Astrocyte (in vitro differentiated cells and primary cell): ENCODE measurements at regions not wholly inside any gene's neighbourhood (a gene's known extent, or its start where the extent isn't known, plus 50 kb on each side); places are given as distances from the start of the nearest gene placed in this dataset.

Source experiments
- DNase-seq: peaks from one replicate; pipeline ENCODE4 v3.0.0-alpha.2; 2010; ENCODE audit warnings: low read depth
- FAIRE-seq: peaks from 2 replicates; lab custom pipeline; 2011; peaks lifted over from hg19 to GRCh38; lab: Jason Lieb, UNC
- H2AFZ ChIP-seq: 2 replicates; pipeline ENCODE4 v1.6.0; 2012; ENCODE audit warnings: low read depth, low read length, inconsistent platforms
- H3K27ac ChIP-seq: 2 replicates; pipeline ENCODE4 v1.5.1; 2011; ENCODE audit warnings: low read depth, low read length, inconsistent platforms
- H3K27me3 ChIP-seq: 2 replicates; pipeline ENCODE4 v1.6.0; 2011; ENCODE audit warnings: low read length, inconsistent platforms; ENCODE audit not compliant: insufficient read depth
- H3K36me3 ChIP-seq: 2 replicates; pipeline ENCODE4 v1.5.1; 2011; ENCODE audit warnings: low read length, inconsistent platforms; ENCODE audit not compliant: insufficient read depth
- H3K4me1 ChIP-seq: 2 replicates; pipeline ENCODE4 v1.5.1; 2011; ENCODE audit warnings: low read length, inconsistent platforms; ENCODE audit not compliant: insufficient read depth
- H3K4me2 ChIP-seq: 2 replicates; pipeline ENCODE4 v1.6.0; 2012; ENCODE audit warnings: low read length, inconsistent platforms
- H3K4me3 ChIP-seq: 2 replicates; pipeline ENCODE4 v1.5.1; 2011; ENCODE audit warnings: low read depth, mild to moderate bottlenecking, low read length, inconsistent platforms; ENCODE audit not compliant: insufficient read depth
- H3K79me2 ChIP-seq: 2 replicates; pipeline ENCODE4 v1.6.0; 2012; ENCODE audit warnings: mild to moderate bottlenecking, low read length, inconsistent platforms; ENCODE audit not compliant: insufficient read depth
- H3K9ac ChIP-seq: 2 replicates; pipeline ENCODE4 v1.6.0; 2012; ENCODE audit warnings: mild to moderate bottlenecking, low read length, inconsistent platforms
- H3K9me3 ChIP-seq: 2 replicates; pipeline ENCODE4 v1.5.1; 2012; ENCODE audit warnings: low read depth, mild to moderate bottlenecking, low read length, inconsistent platforms; ENCODE audit not compliant: insufficient read depth
- H4K20me1 ChIP-seq: 2 replicates; pipeline ENCODE4 v1.6.0; 2012; ENCODE audit warnings: low read length, inconsistent platforms; ENCODE audit not compliant: insufficient read depth
- H3K27ac Mint-ChIP-seq: one replicate; pipeline ENCODE4 v1.8.0; 2021; ENCODE audit warnings: mild to moderate bottlenecking, mixed read lengths; ENCODE audit not compliant: unreplicated experiment
- H3K27me3 Mint-ChIP-seq: one replicate; pipeline ENCODE4 v1.8.0; 2021; ENCODE audit warnings: low read depth, mixed read lengths; ENCODE audit not compliant: unreplicated experiment
- H3K36me3 Mint-ChIP-seq: one replicate; pipeline ENCODE4 v1.8.0; 2021; ENCODE audit warnings: low read depth, mixed read lengths; ENCODE audit not compliant: unreplicated experiment
- H3K4me1 Mint-ChIP-seq: one replicate; pipeline ENCODE4 v1.8.0; 2021; ENCODE audit warnings: low read depth, mixed read lengths; ENCODE audit not compliant: unreplicated experiment
- H3K4me3 Mint-ChIP-seq: one replicate; pipeline ENCODE4 v1.8.0; 2021; ENCODE audit warnings: mild to moderate bottlenecking, moderate library complexity, mixed read lengths; ENCODE audit not compliant: unreplicated experiment
- H3K9me3 Mint-ChIP-seq: one replicate; pipeline ENCODE4 v1.8.0; 2021; ENCODE audit warnings: mild to moderate bottlenecking, mixed read lengths; ENCODE audit not compliant: unreplicated experiment
- EZH2 ChIP-seq: IDR thresholded peaks from 2 replicates; pipeline ENCODE4 v1.6.1; 2012; ENCODE audit warnings: mild to moderate bottlenecking, low read length, inconsistent platforms; ENCODE audit not compliant: insufficient read depth
- TF ChIP-seq, protein P1 (sequence below): IDR thresholded peaks from 2 replicates; pipeline ENCODE4 v1.5.1; 2011; ENCODE audit warnings: low read depth, mild to moderate bottlenecking, inconsistent platforms, low read length, moderate library complexity; ENCODE audit not compliant: insufficient read depth

DNA sequence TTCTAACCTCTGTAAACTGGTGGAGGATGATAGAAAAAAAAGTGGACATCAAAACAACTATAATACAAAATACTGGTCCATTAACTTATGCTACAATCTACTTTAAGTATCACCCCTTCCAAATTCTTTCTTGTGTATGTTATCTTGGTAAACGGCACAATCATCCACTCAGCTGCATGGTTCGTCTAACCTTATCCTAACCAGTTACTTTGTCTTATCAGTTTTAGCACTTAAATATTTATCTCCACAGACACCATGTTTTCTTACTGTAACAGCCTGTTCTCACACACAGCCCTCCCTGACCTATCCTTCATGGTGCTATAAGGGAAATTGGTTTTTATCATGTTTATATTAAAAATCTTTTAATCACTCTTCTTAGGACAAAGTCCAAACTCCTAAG, 157.2 kb downstream of the PTGER3 start:
- Histone ChIP-seq H3K9me3 (no peaks in the 10 kb centered on the region), H3K9ac (no peak overlapping the region), H3K27me3 (no peaks in the 10 kb centered on the region), H3K4me1 (no peaks in the 10 kb centered on the region), H3K4me3 (no peak overlapping the region), H2AFZ (no peak overlapping the region), H3K79me2 (no peaks in the 10 kb centered on the region), H4K20me1 (no peaks in the 10 kb centered on the region), H3K4me2 (no peak overlapping the region), H3K27ac (no peak overlapping the region), H3K36me3 (no peaks in the 10 kb centered on the region)
- no peaks in the 10 kb centered on the region for H3K36me3 Mint-ChIP-seq
- TF ChIP-seq, protein P1, sequence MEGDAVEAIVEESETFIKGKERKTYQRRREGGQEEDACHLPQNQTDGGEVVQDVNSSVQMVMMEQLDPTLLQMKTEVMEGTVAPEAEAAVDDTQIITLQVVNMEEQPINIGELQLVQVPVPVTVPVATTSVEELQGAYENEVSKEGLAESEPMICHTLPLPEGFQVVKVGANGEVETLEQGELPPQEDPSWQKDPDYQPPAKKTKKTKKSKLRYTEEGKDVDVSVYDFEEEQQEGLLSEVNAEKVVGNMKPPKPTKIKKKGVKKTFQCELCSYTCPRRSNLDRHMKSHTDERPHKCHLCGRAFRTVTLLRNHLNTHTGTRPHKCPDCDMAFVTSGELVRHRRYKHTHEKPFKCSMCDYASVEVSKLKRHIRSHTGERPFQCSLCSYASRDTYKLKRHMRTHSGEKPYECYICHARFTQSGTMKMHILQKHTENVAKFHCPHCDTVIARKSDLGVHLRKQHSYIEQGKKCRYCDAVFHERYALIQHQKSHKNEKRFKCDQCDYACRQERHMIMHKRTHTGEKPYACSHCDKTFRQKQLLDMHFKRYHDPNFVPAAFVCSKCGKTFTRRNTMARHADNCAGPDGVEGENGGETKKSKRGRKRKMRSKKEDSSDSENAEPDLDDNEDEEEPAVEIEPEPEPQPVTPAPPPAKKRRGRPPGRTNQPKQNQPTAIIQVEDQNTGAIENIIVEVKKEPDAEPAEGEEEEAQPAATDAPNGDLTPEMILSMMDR = no peak
- no peak for TF ChIP-seq EZH2
- H3K4me3 Mint-ChIP-seq = no peak overlapping the region
- FAIRE-seq (no peak), DNase-seq (no peak)
- H3K9me3 Mint-ChIP-seq = peaks cover 2% of the 10 kb centered on the region
- H3K4me1 Mint-ChIP-seq = peaks cover 3% of the 10 kb centered on the region
- peaks cover 2% of the 10 kb centered on the region for H3K27me3 Mint-ChIP-seq
- H3K27ac Mint-ChIP-seq = no peak overlapping the region

DNA sequence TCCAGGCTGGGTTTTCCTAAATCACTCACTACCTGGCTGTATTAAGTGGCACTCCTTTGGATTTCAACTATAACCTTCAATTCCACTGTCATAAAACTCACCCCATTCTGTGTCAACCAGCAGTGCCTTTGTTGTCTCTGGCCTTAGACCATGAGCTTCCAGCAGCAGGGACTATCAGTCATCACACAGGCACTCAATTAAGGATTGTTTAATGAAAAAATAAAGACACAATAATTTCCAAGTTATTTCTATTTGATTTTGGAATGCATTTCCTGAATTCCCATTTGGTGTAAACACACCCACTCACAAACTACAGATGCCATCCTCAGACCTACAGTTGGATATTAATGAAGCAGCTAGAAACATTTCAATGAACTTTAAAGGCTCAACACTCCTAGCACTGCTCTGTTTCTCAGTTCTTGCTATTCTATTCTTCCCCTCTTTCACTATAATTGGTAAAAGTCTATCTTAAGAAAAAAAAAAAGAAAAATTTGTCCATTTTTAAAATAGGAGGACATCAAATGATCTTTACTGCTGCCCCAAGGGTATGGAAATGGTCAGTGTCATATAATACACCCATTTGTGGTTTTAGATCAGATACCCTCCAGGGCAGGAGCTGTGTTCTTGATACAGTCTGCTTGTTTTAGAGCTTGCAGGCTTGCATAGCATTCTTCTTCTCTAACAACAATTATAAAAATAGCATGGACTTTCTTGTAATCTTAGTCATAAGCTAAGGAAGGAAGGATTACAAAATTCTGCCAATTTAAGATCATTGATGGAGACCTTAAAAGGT, 156.4 kb downstream of the PTGER3 start:
- H3K9ac ChIP-seq = no peak overlapping the region
- H3K4me2 ChIP-seq = no peak overlapping the region
- no peak for DNase-seq
- no peaks in the 10 kb centered on the region for H3K79me2 ChIP-seq
- TF ChIP-seq, protein P1 = no peak
- TF ChIP-seq EZH2 = no peak
- Mint-ChIP-seq H3K27ac (no peak overlapping the region), H3K27me3 (no peaks in the 10 kb centered on the region), H3K36me3 (no peaks in the 10 kb centered on the region), H3K9me3 (peaks cover 2% of the 10 kb centered on the region), H3K4me1 (peaks cover 3% of the 10 kb centered on the region), H3K4me3 (no peak overlapping the region)
- H3K4me1 ChIP-seq = no peaks in the 10 kb centered on the region
- no peak overlapping the region for H3K4me3 ChIP-seq
- no peaks in the 10 kb centered on the region for H3K27me3 ChIP-seq
- no peak for FAIRE-seq
- H3K9me3 ChIP-seq = no peaks in the 10 kb centered on the region
- H3K36me3 ChIP-seq = no peaks in the 10 kb centered on the region
- H3K27ac ChIP-seq = no peak overlapping the region
- no peak overlapping the region for H2AFZ ChIP-seq
- no peaks in the 10 kb centered on the region for H4K20me1 ChIP-seq

DNA sequence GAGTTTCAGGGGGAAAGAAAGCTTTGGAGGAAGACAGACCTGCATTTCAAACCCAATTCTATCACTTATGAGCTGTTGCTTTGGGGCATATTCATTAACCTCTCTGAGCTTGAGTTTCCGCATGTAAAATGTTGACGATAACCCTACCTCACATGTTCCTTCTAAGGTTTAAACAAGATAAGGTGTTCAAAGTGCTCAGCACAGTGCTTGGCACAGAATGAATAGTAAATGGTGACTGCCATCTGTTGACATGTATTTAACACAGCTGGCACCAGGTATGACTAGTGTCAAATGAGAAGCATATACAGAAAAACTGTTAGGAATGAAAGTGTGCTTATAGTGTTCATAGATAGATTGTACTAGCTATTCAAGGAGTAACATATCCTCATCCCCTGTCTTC, 155.5 kb downstream of the PTGER3 start:
- Histone ChIP-seq H3K9me3 (no peaks in the 10 kb centered on the region), H3K4me3 (no peak overlapping the region), H3K36me3 (no peaks in the 10 kb centered on the region), H2AFZ (no peak overlapping the region), H3K4me1 (no peaks in the 10 kb centered on the region), H3K9ac (no peak overlapping the region), H3K79me2 (no peaks in the 10 kb centered on the region), H3K4me2 (no peak overlapping the region), H3K27ac (no peak overlapping the region), H3K27me3 (no peaks in the 10 kb centered on the region), H4K20me1 (no peaks in the 10 kb centered on the region)
- DNase-seq (no peak), FAIRE-seq (no peak)
- TF ChIP-seq, protein P1 = no peak
- no peak for TF ChIP-seq EZH2
- H3K27me3 Mint-ChIP-seq = peaks cover 2% of the 10 kb centered on the region
- H3K4me3 Mint-ChIP-seq = no peak overlapping the region
- H3K9me3 Mint-ChIP-seq = peaks cover 2% of the 10 kb centered on the region
- H3K36me3 Mint-ChIP-seq = no peaks in the 10 kb centered on the region
- H3K4me1 Mint-ChIP-seq = peaks cover 3% of the 10 kb centered on the region
- H3K27ac Mint-ChIP-seq = no peak overlapping the region
